ENCODE measurements at regions not wholly inside any gene's neighbourhood (a gene's known extent, or its start where the extent isn't known, plus 50 kb on each side); places are given as distances from the start of the nearest gene placed in this dataset.

DNA sequence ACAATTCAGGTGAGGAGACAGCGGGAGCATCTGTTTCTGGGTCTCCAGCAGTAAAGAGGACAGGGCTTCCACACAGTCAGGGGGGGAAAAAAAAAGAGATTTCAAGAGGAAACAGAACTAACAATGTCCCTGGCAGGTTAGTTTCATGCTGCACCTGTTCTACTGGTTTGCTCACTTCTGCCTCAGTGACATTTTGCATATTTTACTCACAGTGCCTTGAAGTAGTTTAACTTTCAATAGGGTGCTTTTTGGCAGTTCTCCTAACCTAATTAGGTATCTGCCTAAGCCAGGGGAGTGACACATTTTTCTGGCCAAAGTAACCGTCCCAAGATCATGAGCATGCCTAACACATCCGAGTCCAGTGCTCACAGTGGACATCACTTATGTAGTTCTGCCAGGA, 109.0 kb upstream of the ALK start:
- H3K4me3 ChIP-seq (ENCODE audit: low read depth, low read length), result no peak overlapping the region
- TF ChIP-seq, protein P1, sequence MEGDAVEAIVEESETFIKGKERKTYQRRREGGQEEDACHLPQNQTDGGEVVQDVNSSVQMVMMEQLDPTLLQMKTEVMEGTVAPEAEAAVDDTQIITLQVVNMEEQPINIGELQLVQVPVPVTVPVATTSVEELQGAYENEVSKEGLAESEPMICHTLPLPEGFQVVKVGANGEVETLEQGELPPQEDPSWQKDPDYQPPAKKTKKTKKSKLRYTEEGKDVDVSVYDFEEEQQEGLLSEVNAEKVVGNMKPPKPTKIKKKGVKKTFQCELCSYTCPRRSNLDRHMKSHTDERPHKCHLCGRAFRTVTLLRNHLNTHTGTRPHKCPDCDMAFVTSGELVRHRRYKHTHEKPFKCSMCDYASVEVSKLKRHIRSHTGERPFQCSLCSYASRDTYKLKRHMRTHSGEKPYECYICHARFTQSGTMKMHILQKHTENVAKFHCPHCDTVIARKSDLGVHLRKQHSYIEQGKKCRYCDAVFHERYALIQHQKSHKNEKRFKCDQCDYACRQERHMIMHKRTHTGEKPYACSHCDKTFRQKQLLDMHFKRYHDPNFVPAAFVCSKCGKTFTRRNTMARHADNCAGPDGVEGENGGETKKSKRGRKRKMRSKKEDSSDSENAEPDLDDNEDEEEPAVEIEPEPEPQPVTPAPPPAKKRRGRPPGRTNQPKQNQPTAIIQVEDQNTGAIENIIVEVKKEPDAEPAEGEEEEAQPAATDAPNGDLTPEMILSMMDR (IDR thresholded peaks at IDR 0.05; ENCODE audit: borderline replicate concordance, insufficient read depth, low read depth, low read length), result no peak

DNA sequence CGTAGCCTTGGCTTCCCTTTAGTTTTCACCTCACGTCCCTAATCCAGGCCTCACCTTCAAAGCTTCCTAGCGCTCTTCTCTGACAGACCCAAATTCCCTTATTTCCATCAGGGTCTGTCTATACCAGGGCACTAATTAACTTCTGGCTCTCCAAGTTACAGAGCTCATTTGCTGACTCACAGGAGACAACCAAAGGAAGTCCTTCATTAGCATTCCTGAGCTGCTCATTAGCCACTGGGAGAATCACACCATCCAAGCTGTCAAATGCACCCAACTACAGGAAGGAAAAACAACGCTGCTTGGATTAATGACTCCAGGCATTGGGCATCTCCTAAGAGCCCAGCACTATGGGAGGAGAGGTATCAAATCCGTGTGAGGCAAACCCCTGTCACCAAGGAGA, 109.8 kb upstream of the ALK start:
- TF ChIP-seq, protein P1 (IDR thresholded peaks at IDR 0.05; ENCODE audit: borderline replicate concordance, insufficient read depth, low read depth, low read length), result no peak
- no peak overlapping the region for H3K4me3 ChIP-seq (ENCODE audit: low read depth, low read length)

DNA sequence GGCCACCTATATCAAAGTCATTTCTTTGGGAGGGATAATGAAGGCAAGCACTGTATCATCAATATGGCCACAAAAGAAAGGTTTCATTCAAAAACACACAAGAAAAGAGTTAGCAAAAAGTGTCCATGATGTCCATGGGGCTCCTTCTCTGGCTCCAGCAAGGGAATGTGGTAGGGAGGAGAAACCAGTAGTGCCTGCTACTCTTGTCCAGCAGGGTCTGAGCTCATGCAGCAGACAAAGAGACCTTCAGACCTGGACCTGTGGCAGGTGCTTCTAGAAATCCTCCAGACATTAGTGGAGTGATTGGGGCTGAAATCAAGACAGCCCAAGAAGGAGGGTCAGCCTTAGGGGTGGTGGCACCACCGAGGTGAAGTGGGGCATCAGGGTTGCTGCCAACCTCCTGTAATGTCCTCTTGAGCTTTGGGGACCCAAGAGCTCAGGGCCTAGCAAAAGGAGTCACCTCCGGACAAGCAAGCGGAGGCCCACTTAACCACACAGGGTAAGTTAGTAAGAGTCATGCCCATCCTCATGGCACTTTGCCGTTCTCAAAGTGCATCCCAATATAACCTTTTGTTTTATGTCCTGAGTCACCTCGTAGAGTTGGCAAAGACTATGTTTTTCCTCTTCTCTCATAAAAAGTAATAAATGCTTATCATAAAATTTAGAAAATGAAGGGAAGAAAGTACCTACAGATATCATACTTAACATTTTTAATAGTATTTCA, 112.6 kb upstream of the YPEL5 start:
- no peak overlapping the region for H3K4me3 ChIP-seq (ENCODE audit: low read depth, low read length)
- TF ChIP-seq, protein P1 (IDR thresholded peaks at IDR 0.05; ENCODE audit: borderline replicate concordance, insufficient read depth, low read depth, low read length), result no peak

DNA sequence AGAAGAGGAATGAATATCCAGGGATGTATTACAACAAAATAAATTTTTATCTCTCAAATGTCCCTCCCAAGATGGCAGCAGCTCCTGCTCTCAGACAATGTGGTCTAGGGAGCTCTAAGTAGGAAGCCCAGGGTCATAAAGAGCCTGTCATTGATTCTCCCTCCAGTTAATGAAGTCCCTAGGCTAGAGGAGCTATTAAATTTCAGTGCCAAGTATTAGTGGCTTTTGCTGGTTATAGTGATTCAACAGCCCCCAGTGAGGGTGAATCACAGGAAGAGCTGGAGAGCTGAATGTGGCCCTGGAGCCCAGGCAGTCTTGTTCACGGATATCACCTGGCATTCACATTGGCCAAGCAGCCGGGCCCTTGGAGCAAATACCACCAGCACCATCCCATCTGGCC, 109.8 kb upstream of the YPEL5 start:
- TF ChIP-seq, protein P1 (IDR thresholded peaks at IDR 0.05; ENCODE audit: borderline replicate concordance, insufficient read depth, low read depth, low read length), result no peak
- no peak overlapping the region for H3K4me3 ChIP-seq (ENCODE audit: low read depth, low read length)

DNA sequence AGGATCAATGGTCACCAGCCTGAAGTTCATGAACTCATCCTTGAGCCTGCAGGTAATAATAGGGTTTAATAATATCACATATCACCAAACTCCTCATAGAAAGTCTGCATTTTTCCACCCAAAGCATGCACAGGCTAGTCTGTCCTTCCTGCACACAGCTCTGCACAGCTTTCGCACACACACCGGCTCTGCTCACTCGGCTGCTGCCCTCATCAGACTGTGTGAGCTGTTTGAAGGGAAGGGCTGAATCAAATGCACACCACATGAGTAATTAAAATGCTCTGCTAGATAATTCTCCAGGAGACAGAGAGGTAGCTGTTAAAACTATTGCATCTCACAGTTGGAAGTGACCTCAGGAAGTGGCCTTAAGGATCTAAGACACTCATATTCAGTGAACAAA, 108.4 kb upstream of the YPEL5 start:
- H3K4me3 ChIP-seq (ENCODE audit: low read depth, low read length), result no peak overlapping the region
- TF ChIP-seq, protein P1 (IDR thresholded peaks at IDR 0.05; ENCODE audit: borderline replicate concordance, insufficient read depth, low read depth, low read length), result no peak

DNA sequence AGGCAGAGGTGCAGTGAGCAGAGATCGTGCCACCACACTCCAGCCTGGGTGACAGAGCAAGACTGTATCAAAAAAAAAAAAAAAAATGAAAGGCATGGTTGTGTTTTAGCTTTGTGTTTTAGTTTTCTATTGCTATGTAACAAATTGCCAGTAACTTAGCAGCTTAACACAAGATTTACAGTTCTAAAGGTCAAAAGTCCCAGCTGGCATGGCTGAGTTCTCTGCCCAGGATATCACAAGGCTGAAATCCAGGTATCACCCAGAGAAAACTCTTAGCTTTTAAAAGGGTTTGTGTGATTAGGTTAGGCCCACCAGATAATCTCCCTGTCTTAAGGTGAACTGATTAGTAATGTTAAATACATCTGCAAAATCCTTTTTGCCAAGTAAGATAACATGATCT, 107.7 kb upstream of the YPEL5 start:
- TF ChIP-seq, protein P1 (IDR thresholded peaks at IDR 0.05; ENCODE audit: borderline replicate concordance, insufficient read depth, low read depth, low read length), result no peak

DNA sequence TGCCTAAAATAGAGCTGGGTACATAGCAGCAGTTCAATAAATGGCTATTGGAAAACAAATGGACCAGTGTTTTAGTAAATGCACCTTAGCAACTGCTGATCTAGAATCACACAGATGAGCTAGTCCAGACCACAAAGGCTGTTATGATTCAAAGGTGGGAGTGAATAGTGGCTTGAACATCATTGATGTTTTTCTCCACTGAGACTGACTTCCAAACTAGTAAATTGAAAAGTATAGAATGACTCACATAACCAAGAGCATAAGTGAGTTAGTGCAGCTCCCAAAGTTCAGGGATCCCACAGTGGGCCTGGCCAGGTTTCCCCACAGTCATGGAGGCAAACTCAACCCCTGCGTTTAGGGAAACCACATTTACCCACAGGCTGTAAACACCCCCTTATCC, 106.7 kb upstream of the YPEL5 start:
- TF ChIP-seq, protein P1 (IDR thresholded peaks at IDR 0.05; ENCODE audit: borderline replicate concordance, insufficient read depth, low read depth, low read length), result no peak
- H3K4me3 ChIP-seq (ENCODE audit: low read depth, low read length), result no peak overlapping the region

More for the DNA sequence above, 107.7 kb upstream of the YPEL5 start:
- no peak overlapping the region for H3K4me3 ChIP-seq (ENCODE audit: low read depth, low read length)

Measured in GM12875 (cell line).